Upper lobe of right lung (tissue), 1 donor: ENCODE measurements at regions not wholly inside any gene's neighbourhood (a gene's known extent, or its start where the extent isn't known, plus 50 kb on each side); places are given as distances from the start of the nearest gene placed in this dataset.

Experiments used
- ATAC-seq: fragments of 200-7000 bp; cut with Tn5 transposase; one replicate; pipeline ENCODE4 v1.9.1; 2020; ENCODE audit warnings: mild to moderate bottlenecking, moderate library complexity
- DNase-seq: peaks from one replicate; pipeline ENCODE4 v3.0.0-alpha.2; 2020
- H3K27ac ChIP-seq: fragments of 200-600 bp; one replicate; pipeline ENCODE4 v1.8.0; 2022
- H3K27me3 ChIP-seq: fragments of 200-600 bp; one replicate; pipeline ENCODE4 v1.8.0; 2022; ENCODE audit warnings: mild to moderate bottlenecking
- H3K36me3 ChIP-seq: fragments of 200-600 bp; one replicate; pipeline ENCODE4 v1.8.0; 2022
- H3K4me1 ChIP-seq: fragments of 200-600 bp; one replicate; pipeline ENCODE4 v1.8.0; 2022
- H3K4me3 ChIP-seq: fragments of 200-600 bp; one replicate; pipeline ENCODE4 v1.8.0; 2022; ENCODE audit warnings: mild to moderate bottlenecking
- H3K9me3 ChIP-seq: fragments of 200-600 bp; one replicate; pipeline ENCODE4 v1.8.0; 2022
- intact Hi-C: fragments of 100-400 bp; cut with DNase I; formaldehyde crosslinking; loops from one replicate; pipeline ENCODE4 v1.11.0; 2022
- TF ChIP-seq, protein P1 (sequence below): fragments of 200-600 bp; IDR thresholded peaks from one replicate; pipeline ENCODE4 v1.8.0; 2022; ENCODE audit warnings: antibody characterized with exemption
- donor health status: DM: no; HTN: yes; CAD: no; lungs with severe emphysema.

DNA sequence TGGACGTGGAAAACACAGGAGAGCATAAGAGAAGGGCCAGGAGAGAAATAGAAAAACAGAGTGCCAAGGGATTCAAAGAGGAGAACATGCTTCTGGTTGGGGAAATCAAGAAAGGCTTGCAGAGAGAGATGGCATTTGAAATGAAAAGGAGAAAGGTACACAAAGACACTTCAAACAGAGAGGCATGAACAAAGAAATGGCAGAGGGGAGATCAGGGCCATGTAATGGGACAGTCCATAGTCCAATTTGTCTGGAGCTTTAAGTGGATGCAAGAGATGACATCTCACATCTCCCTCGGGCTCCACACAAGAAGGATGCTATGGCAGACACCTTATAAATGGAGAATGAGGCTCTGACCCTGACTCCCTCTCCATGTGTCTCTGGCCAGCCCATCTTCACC lies 331.1 kb downstream of the MLLT3 start:
- Histone ChIP-seq H3K4me3 (no peak overlapping the region), H3K36me3 (no peaks in the 10 kb centered on the region), H3K4me1 (no peaks in the 10 kb centered on the region), H3K27ac (no peak overlapping the region), H3K27me3 (no peaks in the 10 kb centered on the region), H3K9me3 (no peaks in the 10 kb centered on the region)
- DNase-seq = no peak
- intact Hi-C loops = no loop called here
- no peak for ATAC-seq
- TF ChIP-seq, protein P1, sequence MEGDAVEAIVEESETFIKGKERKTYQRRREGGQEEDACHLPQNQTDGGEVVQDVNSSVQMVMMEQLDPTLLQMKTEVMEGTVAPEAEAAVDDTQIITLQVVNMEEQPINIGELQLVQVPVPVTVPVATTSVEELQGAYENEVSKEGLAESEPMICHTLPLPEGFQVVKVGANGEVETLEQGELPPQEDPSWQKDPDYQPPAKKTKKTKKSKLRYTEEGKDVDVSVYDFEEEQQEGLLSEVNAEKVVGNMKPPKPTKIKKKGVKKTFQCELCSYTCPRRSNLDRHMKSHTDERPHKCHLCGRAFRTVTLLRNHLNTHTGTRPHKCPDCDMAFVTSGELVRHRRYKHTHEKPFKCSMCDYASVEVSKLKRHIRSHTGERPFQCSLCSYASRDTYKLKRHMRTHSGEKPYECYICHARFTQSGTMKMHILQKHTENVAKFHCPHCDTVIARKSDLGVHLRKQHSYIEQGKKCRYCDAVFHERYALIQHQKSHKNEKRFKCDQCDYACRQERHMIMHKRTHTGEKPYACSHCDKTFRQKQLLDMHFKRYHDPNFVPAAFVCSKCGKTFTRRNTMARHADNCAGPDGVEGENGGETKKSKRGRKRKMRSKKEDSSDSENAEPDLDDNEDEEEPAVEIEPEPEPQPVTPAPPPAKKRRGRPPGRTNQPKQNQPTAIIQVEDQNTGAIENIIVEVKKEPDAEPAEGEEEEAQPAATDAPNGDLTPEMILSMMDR = no peak

DNA sequence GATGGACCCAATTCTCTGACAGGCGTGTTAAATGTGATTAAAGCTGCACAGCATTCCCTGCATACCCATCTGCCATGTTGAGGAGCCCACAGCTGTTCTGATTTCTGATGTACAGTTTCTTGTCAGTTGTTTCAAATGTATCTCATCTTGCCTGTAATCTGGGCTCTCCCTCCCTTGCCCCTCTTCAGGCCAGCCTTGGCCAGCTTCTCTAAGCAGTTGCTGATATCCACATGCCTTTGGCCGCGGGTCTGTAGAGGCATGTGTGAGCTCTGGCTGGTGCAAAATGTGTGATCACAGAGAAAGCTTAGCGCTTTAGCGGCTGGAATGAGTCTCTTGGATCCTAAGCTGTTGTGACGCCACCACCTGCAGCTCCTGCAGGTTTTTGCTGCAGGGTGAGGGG lies 332.0 kb downstream of the MLLT3 start:
- TF ChIP-seq, protein P1 = no peak
- H3K27ac ChIP-seq = no peak overlapping the region
- no peak for ATAC-seq
- H3K4me3 ChIP-seq = no peak overlapping the region
- intact Hi-C loops = no loop called here
- DNase-seq = no peak
- no peaks in the 10 kb centered on the region for H3K4me1 ChIP-seq
- H3K9me3 ChIP-seq = no peaks in the 10 kb centered on the region
- no peaks in the 10 kb centered on the region for H3K27me3 ChIP-seq
- no peaks in the 10 kb centered on the region for H3K36me3 ChIP-seq

DNA sequence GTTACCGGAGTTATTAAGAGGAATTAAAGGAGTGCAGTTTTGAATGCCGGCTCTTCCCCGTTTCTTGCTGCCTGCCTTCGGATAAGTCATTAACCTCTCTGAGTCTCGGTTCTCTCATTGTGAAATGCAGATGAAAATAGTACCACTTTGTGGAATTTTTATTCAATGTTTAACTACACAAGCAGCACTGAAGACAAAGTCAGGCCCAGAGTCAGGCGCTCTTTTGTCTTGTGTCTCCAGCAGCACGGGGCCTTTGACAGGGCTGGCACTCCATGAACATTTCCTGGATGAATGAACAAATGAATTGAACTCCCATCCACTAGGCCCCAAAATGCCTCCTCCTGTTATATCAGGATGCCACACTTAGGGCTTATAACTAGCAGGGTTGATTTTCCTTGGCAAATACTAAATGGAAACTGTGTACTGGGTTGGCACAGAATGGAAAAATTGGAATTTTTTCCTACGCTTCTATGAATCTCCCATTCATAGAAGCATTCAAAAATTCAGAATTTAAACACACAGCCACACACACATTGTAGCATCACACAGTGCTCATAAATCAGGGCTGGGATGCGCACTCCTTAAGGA lies 332.8 kb downstream of the MLLT3 start:
- DNase-seq (no peak), ATAC-seq (no peak)
- Histone ChIP-seq H3K4me3 (no peak overlapping the region), H3K4me1 (no peaks in the 10 kb centered on the region), H3K36me3 (no peaks in the 10 kb centered on the region), H3K27me3 (no peaks in the 10 kb centered on the region), H3K9me3 (no peaks in the 10 kb centered on the region), H3K27ac (no peak overlapping the region)
- TF ChIP-seq, protein P1 = no peak
- intact Hi-C loops = no loop called here

DNA sequence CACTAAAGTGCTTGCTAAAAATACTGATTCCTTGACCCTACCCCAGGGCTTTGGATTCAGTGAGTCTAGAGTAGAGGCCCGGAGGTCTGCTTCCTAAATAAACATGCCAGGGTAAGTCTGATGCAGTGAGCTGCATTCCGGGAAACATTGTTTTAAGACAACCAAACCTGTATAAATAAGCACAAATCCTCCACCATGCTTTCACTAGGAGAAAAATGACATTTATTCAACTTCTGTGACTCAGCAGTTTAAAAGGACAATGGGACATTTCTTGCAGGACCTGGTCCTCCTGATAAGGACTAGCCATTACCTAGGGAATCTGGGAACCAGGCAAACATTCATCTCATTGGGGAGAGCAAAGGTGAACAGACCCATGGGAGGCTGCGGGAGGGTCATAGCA lies 335.3 kb downstream of the MLLT3 start:
- no peaks in the 10 kb centered on the region for H3K36me3 ChIP-seq
- H3K27ac ChIP-seq = no peak overlapping the region
- H3K4me3 ChIP-seq = no peak overlapping the region
- DNase-seq (no peak), ATAC-seq (no peak)
- H3K4me1 ChIP-seq = no peaks in the 10 kb centered on the region
- TF ChIP-seq, protein P1 = no peak
- intact Hi-C loops = no loop called here
- no peaks in the 10 kb centered on the region for H3K27me3 ChIP-seq
- no peaks in the 10 kb centered on the region for H3K9me3 ChIP-seq

DNA sequence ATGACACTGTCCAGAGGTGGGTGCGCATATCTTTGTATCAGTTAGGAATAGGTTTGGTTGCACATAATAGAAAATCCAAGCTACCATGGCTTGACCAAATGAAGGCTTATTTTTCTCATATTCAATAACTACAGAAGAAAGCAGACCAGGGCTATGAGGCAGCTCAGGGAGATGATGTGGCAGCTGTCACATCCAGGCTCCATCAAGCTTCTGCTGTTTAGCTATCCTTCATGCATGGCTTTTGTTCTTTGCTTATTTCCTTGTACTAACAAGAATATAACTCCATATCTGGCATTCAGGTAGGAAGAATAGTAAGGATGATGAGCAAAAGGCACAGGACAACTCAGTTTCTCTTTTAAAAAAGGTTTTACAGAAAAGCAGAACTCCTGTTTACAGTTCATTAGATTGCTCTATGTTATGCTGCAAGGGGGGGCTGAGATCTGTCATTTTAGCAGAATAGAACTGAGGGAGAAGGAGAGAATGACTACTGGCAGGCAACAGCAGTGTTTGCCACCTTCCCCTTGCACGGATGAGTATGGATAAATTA lies 336.1 kb downstream of the MLLT3 start:
- DNase-seq (no peak), ATAC-seq (no peak)
- H3K36me3 ChIP-seq = no peaks in the 10 kb centered on the region
- intact Hi-C loops = no loop called here
- TF ChIP-seq, protein P1 = no peak
- no peak overlapping the region for H3K27ac ChIP-seq
- H3K4me3 ChIP-seq = no peak overlapping the region
- H3K9me3 ChIP-seq = no peaks in the 10 kb centered on the region
- H3K4me1 ChIP-seq = no peaks in the 10 kb centered on the region
- H3K27me3 ChIP-seq = no peaks in the 10 kb centered on the region
